ENCODE measurements at regions not wholly inside any gene's neighbourhood (a gene's known extent, or its start where the extent isn't known, plus 50 kb on each side); places are given as distances from the start of the nearest gene placed in this dataset.

GRCh38 chr2:220174826-220175225 lies 547.4 kb downstream of the SLC4A3 start:
- no peak overlapping the region for H3K27ac ChIP-seq
- no peaks in the 10 kb centered on the region for H3K27me3 ChIP-seq
- 63 to 84% (median 73%) methylated on average over 2 of the region's 2 CpGs for WGBS, 4 donors
- intact Hi-C loops (cut with DNase I), result no loop called here
- H3K36me3 ChIP-seq (replicated peaks in 1 of 2), result no peaks in the 10 kb centered on the region
- H3K9me3 ChIP-seq (replicated peaks in 1 of 3), result no peaks in the 10 kb centered on the region
- no peak for DNase-seq
- no peaks in the 10 kb centered on the region for H3K4me1 ChIP-seq (replicated peaks in 1 of 2)
- no peak for TF ChIP-seq CTCF (IDR thresholded peaks at IDR 0.05)
- TF ChIP-seq POLR2A (IDR thresholded peaks at IDR 0.05), result no peak
- no peak overlapping the region for H3K4me3 ChIP-seq

DNA sequence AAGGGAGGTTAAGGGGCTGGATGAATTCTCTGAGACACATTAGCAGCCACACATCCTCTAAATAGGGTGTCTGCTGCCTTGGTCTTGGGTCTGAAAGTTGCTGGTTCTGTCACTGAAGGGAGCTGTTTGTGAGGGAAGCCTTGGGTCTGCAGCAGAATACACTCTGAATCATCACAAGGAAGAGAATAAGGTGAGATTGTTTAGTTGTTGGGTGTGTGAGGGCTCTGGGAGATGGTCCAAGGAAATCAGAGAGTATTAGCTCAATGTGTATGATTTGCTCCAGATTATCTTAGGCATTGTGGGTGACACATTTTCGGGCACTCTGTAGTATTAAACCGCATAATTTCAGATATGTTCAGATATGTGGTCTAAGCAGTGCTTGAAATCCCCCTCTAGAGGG lies 548.5 kb downstream of the SLC4A3 start:
- DNase-seq, result no peak
- intact Hi-C loops (cut with DNase I), result no loop called here
- no peak for TF ChIP-seq CTCF (IDR thresholded peaks at IDR 0.05)
- TF ChIP-seq POLR2A (IDR thresholded peaks at IDR 0.05), result no peak
- H3K36me3 ChIP-seq (replicated peaks in 1 of 2), result no peaks in the 10 kb centered on the region
- H3K27me3 ChIP-seq, result no peaks in the 10 kb centered on the region
- WGBS, 4 donors, result 76 to 88% (median 84%) methylated on average over 2 of the region's 2 CpGs
- H3K9me3 ChIP-seq (replicated peaks in 1 of 3), result no peaks in the 10 kb centered on the region
- no peaks in the 10 kb centered on the region for H3K4me1 ChIP-seq (replicated peaks in 1 of 2)
- no peak overlapping the region for H3K27ac ChIP-seq
- no peak overlapping the region for H3K4me3 ChIP-seq

DNA sequence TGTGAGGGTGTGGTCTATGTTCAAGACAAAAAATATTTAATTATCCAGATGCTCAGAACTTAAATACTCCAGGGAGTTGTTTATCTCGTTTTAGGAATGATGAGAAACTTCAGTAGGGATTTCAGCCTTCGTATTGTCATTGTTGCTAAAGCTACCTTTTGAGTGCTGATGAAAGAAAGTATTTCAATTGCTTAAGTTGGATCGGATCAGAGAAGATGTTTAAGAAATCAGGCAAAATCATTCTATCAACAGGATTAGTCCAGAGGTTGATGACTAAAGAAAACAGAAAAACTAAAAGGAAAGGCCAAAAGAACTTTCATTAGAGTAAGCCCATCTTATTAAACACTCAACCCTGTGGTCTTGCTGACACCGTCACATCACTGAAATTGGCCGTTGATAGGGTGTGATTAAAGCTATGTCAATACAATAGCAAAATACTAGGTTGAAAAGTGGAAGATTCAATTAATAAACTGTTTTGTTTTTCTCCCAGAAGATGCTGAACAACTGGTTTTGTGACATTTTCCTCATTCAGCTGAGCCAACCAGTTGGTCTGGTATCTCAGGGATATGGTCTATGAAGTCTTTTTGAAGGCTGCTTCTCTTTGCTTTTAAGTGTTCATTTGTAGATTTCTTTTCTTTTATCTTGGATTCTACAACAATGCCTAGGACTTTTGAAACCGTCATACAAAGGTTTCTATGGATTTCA lies 551.7 kb downstream of the SLC4A3 start:
- intact Hi-C loops (cut with DNase I), result no loop called here
- H3K27ac ChIP-seq, result no peak overlapping the region
- H3K36me3 ChIP-seq (replicated peaks in 1 of 2), result no peaks in the 10 kb centered on the region
- no peak for DNase-seq
- H3K9me3 ChIP-seq (replicated peaks in 1 of 3), result no peaks in the 10 kb centered on the region
- 81 to 87% (median 82%) methylated on average over 6 of the region's 6 CpGs for WGBS, 4 donors
- no peak for TF ChIP-seq CTCF (IDR thresholded peaks at IDR 0.05)
- TF ChIP-seq POLR2A (IDR thresholded peaks at IDR 0.05), result no peak
- H3K4me3 ChIP-seq, result no peak overlapping the region
- H3K27me3 ChIP-seq, result no peaks in the 10 kb centered on the region
- no peaks in the 10 kb centered on the region for H3K4me1 ChIP-seq (replicated peaks in 1 of 2)

- no peaks in the 10 kb centered on the region for H3K36me3 ChIP-seq (replicated peaks in 1 of 2)
- H3K9me3 ChIP-seq (replicated peaks in 1 of 3), result no peaks in the 10 kb centered on the region
- WGBS, 4 donors, result 71 to 97% (median 94%) methylated on average over 1 of the region's 1 CpG
- TF ChIP-seq CTCF (IDR thresholded peaks at IDR 0.05), result no peak
- TF ChIP-seq POLR2A (IDR thresholded peaks at IDR 0.05), result no peak
- H3K27ac ChIP-seq, result no peak overlapping the region
- H3K27me3 ChIP-seq, result no peaks in the 10 kb centered on the region
- intact Hi-C loops (cut with DNase I), result no loop called here
- no peak for DNase-seq
- no peak overlapping the region for H3K4me3 ChIP-seq
- H3K4me1 ChIP-seq (replicated peaks in 1 of 2), result no peaks in the 10 kb centered on the region
These were observed 553.7 kb downstream of the SLC4A3 start for GRCh38 chr2:220181165-220181564.
